ENCODE measurements at regions not wholly inside any gene's neighbourhood (a gene's known extent, or its start where the extent isn't known, plus 50 kb on each side); places are given as distances from the start of the nearest gene placed in this dataset.

GRCh38 chr7:106177300-106177690, 65.2 kb upstream of the SYPL1 start:
- peak; percentile 36 for DNase-seq (ENCODE audit: low read depth)
- no peak for TF ChIP-seq CTCF (conservative IDR thresholded peaks at IDR 0.05; ENCODE audit: low read depth, low read length)
- no peak overlapping the region for H3K4me3 ChIP-seq (ENCODE audit: low read depth, low read length)

GRCh38 chr7:106176414-106177299, 64.5 kb upstream of the SYPL1 start:
- peak; percentile 84 for DNase-seq (ENCODE audit: low read depth)
- peak; percentile 98 for TF ChIP-seq CTCF (conservative IDR thresholded peaks at IDR 0.05; ENCODE audit: low read depth, low read length)
- H3K4me3 ChIP-seq (ENCODE audit: low read depth, low read length), result no peak overlapping the region

GRCh38 chr7:106175507-106175906, 63.4 kb upstream of the SYPL1 start:
- DNase-seq (ENCODE audit: low read depth), result no peak
- TF ChIP-seq CTCF (conservative IDR thresholded peaks at IDR 0.05; ENCODE audit: low read depth, low read length), result no peak
- no peak overlapping the region for H3K4me3 ChIP-seq (ENCODE audit: low read depth, low read length)

GRCh38 chr7:106170651-106171050, 58.5 kb upstream of the SYPL1 start:
- TF ChIP-seq CTCF (conservative IDR thresholded peaks at IDR 0.05; ENCODE audit: low read depth, low read length), result no peak
- DNase-seq (ENCODE audit: low read depth), result no peak
- no peak overlapping the region for H3K4me3 ChIP-seq (ENCODE audit: low read depth, low read length)

GRCh38 chr7:106169821-106170610, 57.9 kb upstream of the SYPL1 start:
- no peak for DNase-seq (ENCODE audit: low read depth)
- no peak overlapping the region for H3K4me3 ChIP-seq (ENCODE audit: low read depth, low read length)
- no peak for TF ChIP-seq CTCF (conservative IDR thresholded peaks at IDR 0.05; ENCODE audit: low read depth, low read length)

GRCh38 chr7:106167439-106168136, 55.5 kb upstream of the SYPL1 start:
- no peak for TF ChIP-seq CTCF (conservative IDR thresholded peaks at IDR 0.05; ENCODE audit: low read depth, low read length)
- H3K4me3 ChIP-seq (ENCODE audit: low read depth, low read length), result no peak overlapping the region
- peak; percentile 33 for DNase-seq (ENCODE audit: low read depth)
